Erythroblast (primary cell): ENCODE measurements at regions not wholly inside any gene's neighbourhood (a gene's known extent, or its start where the extent isn't known, plus 50 kb on each side); places are given as distances from the start of the nearest gene placed in this dataset.

ENCODE experiments used
- DNase-seq, 2 experiments: peaks; one replicate each; lab custom pipeline; 2025; lab: John Stamatoyannopoulos, UW
- GATA1 ChIP-seq: IDR thresholded peaks from 2 replicates; pipeline ENCODE4 v1.6.1; 2011; ENCODE audit warnings: low read depth, mild to moderate bottlenecking, control low read depth, low read length, moderate library complexity
- POLR2A ChIP-seq: IDR thresholded peaks from 2 replicates; pipeline ENCODE4 v1.6.1; 2011; ENCODE audit warnings: mild to moderate bottlenecking, low read length

DNA sequence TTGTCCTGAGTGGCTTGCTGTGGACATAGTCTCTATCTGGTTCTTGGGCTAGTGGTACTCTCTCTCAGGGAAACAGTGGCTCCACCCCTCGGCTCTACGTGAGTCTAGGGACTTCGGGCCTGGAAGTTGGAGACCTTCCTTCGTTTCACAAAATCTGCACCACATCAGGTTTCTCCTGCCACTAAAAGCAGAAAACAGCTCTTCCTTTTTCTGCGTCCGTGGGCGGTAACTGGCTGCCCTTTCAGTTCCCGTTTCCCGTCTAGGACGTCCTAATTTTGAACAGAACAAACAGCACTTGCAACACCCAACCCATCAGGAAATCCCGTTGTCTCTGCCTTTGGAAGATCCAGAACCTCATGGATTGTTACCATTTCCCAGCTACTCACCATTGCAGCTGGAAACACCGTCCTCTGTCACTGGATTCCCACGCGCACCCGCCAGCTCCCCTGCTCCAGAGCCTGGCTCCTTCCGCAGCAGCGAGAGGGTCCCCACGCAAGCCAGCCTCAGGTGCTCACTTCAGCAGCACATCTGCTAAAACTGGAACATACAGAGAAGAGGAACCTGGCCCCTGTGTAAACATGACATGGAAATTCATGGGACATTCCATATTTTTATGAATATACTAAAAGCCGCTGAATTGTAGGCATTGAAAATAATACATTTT is 311.4 kb upstream of the AKR1E2 start:
- DNase-seq: no peak
- TF ChIP-seq GATA1 (no peak), POLR2A (no peak)

GRCh38 chr10:4512671-4513240 is 313.3 kb upstream of the AKR1E2 start:
- TF ChIP-seq GATA1: no peak
- TF ChIP-seq POLR2A: no peak
- DNase-seq: peak; percentile 3 to 12

DNA sequence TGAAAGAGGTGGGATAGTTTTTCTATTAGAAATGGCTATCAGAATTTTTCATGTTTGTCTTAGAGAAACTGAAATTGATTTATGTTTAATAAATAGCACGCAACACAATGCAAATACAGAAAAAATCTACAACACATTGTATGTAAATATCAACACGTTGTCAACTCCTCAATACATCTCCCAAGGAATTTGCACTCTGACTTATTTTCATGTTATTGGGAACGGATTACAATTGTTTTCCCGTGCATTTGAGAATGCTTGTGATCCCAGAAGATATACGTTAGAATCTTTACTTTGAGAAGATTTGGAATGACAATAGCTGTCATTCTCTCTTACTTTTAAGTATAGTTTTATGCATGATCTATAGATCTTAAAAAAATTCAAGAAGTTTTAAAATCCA is 313.8 kb upstream of the AKR1E2 start:
- TF ChIP-seq GATA1: no peak
- TF ChIP-seq POLR2A: no peak
- no peak for DNase-seq

DNA sequence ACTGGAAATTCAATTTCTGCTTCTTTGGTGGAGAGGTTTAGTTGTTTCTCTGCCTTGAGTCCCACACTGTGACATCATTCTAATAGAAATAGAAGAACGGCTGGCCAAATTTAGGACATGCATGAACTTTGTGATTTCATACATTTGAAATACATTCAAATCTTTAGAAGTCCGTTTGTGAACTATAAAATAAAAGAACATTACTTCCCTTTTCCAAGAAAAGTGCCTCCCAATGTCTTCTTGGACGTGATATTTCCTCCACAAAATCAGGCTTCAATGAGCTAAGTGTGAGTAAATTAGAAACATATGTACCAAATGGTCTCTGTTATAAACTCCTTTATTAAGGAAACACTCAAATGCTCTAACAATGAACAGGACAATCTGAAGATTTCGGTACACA is 314.5 kb upstream of the AKR1E2 start:
- TF ChIP-seq POLR2A (no peak), GATA1 (no peak)
- DNase-seq: no peak

DNA sequence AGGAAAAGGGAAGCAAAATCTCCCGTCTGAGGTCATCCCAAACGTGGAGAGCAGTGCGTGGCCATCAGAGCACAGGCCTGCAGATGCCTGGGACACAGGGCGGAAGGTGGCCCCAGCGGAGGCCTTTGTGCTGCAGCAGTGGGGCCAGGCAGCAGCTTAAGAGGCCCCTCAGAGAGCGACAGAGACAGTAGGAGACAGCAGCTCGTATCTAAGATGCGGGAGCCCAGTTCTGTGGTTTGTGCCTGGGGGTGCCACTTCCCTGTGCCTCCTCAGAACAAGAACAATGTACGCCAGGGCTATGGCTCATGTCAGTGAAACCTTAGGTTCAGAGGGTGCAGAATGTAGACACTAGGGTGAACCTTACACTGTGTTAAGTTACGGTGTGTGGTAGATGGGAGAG is 316.6 kb upstream of the AKR1E2 start:
- TF ChIP-seq POLR2A (no peak), GATA1 (no peak)
- DNase-seq: no peak

DNA sequence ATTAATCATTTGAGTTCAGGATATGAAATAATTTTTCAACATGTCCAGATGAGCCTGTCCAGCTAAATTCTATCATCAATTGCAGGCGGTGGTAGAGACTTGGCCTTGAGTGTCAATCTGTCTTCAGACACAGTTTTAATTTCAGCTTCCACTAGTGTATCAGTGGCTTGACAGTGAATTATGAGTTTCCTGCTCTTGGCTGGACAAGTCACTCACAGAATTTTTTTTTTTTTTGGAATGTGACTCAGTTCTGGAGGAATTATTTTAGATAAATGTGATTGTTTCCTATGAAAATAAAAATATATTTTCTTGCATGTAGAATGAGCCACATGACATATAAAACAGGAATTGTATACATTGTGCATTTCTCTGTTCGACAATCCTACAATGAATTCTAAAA is 319.9 kb upstream of the AKR1E2 start:
- no peak for TF ChIP-seq GATA1
- TF ChIP-seq POLR2A: no peak
- no peak for DNase-seq

- TF ChIP-seq POLR2A (no peak), GATA1 (no peak)
- no peak for DNase-seq
These were observed 321.5 kb upstream of the AKR1E2 start for GRCh38 chr10:4504550-4504949.

- no peak for TF ChIP-seq GATA1
- TF ChIP-seq POLR2A: no peak
- no peak for DNase-seq
These were observed 322.9 kb upstream of the AKR1E2 start for GRCh38 chr10:4503076-4503475.

GRCh38 chr10:4501306-4501705 is 324.7 kb upstream of the AKR1E2 start:
- no peak for DNase-seq
- TF ChIP-seq POLR2A (no peak), GATA1 (no peak)

DNA sequence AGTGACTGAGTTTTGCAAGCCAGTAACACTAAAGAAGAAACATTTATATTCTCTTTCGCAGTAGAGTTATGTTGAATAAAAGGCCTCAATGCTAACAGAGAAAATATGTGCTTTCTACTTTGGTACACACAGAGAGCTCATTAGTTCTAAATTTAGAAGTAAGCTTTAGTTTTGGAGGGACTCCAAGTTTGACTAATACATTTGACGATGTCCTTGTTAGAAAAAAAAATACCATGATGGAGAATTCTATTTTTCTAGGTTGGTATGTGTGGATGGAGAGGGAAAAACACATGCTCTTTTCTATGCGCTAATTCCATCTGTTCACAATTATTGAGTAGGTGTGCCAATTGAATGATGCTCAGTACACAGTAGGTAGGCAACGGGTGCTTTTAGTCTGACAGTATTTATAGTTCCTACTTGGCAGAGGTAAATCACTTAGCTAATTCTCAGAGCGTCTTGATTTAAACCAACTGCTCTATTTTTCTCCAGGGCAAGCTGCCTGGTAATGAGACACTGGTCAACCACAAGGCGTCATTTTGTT is 327.2 kb upstream of the AKR1E2 start:
- no peak for DNase-seq
- TF ChIP-seq POLR2A (no peak), GATA1 (no peak)

GRCh38 chr10:4494551-4494950 is 331.5 kb upstream of the AKR1E2 start:
- TF ChIP-seq GATA1: no peak
- TF ChIP-seq POLR2A: no peak
- DNase-seq: no peak

DNA sequence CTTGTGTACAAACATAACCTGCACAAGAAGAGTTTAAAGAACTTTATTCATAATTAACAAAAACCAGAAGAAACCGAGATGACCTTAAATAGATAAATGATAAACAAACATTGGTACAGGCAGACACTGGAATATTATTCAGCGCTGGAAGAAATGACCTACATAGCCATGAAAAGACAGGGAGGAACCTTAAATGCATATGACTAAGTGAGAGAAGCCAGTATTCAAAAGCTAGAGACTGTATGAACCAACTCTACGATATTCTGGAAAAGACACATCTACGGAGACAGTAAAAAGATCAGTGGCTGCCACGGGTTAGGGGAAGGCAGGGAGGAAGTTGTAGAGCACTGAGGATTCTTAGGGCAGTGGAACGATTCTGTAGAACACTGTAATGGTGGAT is 333.8 kb upstream of the AKR1E2 start:
- TF ChIP-seq GATA1: no peak
- TF ChIP-seq POLR2A: no peak
- no peak for DNase-seq

GRCh38 chr10:4488904-4489303 is 337.1 kb upstream of the AKR1E2 start:
- no peak for DNase-seq
- no peak for TF ChIP-seq POLR2A
- no peak for TF ChIP-seq GATA1

DNA sequence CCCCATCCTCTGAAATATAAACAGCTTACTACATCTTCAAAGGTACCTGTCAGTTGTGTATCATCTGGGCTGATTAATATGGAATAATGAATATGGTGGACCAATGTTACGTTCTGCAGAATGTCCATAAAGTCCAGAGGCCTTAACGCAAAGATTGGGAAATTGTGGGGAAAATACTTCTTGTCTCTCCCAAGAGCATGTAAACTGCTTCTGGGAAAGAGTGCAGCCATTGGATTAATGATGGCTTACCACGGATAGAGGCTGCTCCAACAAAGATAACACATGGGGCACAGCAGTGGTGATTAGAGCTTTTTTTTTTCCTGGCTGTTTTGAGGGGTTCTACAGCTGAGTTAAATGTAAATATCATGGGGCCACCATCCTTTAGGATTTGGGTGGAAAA is 340.4 kb upstream of the AKR1E2 start:
- TF ChIP-seq POLR2A: no peak
- TF ChIP-seq GATA1: no peak
- no peak for DNase-seq

GRCh38 chr10:4483811-4484210 is 342.2 kb upstream of the AKR1E2 start:
- TF ChIP-seq GATA1 (no peak), POLR2A (no peak)
- no peak for DNase-seq
